ENCODE measurements at regions not wholly inside any gene's neighbourhood (a gene's known extent, or its start where the extent isn't known, plus 50 kb on each side); places are given as distances from the start of the nearest gene placed in this dataset.

- no peak for DNase-seq
Measured at GRCh38 chr3:459311-459670, 262.7 kb downstream of the CHL1 start.

GRCh38 chr3:461006-461405, 264.4 kb downstream of the CHL1 start:
- DNase-seq = no peak

GRCh38 chr3:462851-463250, 266.3 kb downstream of the CHL1 start:
- no peak for DNase-seq

GRCh38 chr3:463252-464192, 267.0 kb downstream of the CHL1 start:
- DNase-seq = no peak

- no peak for DNase-seq
Measured at GRCh38 chr3:464255-464654, 267.7 kb downstream of the CHL1 start.

- DNase-seq = no peak
Measured at GRCh38 chr3:468172-468571, 271.6 kb downstream of the CHL1 start.

GRCh38 chr3:473033-473800, 276.7 kb downstream of the CHL1 start:
- DNase-seq = no peak

- DNase-seq = no peak
Measured at GRCh38 chr3:474828-475227, 278.3 kb downstream of the CHL1 start.

- DNase-seq = no peak
Measured at GRCh38 chr3:480070-480469, 283.5 kb downstream of the CHL1 start.

GRCh38 chr3:481111-481510, 284.5 kb downstream of the CHL1 start:
- no peak for DNase-seq

- DNase-seq = no peak
Measured at GRCh38 chr3:481680-482079, 285.1 kb downstream of the CHL1 start.

- no peak for DNase-seq
Measured at GRCh38 chr3:482479-482878, 285.9 kb downstream of the CHL1 start.

- no peak for DNase-seq
Measured at GRCh38 chr3:484341-484740, 287.8 kb downstream of the CHL1 start.

GRCh38 chr3:487614-488013, 291.1 kb downstream of the CHL1 start:
- no peak for DNase-seq

GRCh38 chr3:492586-493316, 296.2 kb downstream of the CHL1 start:
- no peak for DNase-seq

GRCh38 chr3:494190-494589, 297.6 kb downstream of the CHL1 start:
- DNase-seq = no peak

GRCh38 chr3:498487-498886, 301.9 kb downstream of the CHL1 start:
- no peak for DNase-seq

GRCh38 chr3:499001-499761, 302.6 kb downstream of the CHL1 start:
- no peak for DNase-seq

GRCh38 chr3:502486-502885, 305.9 kb downstream of the CHL1 start:
- DNase-seq = no peak

- DNase-seq = no peak
Measured at GRCh38 chr3:513301-513700, 316.7 kb downstream of the CHL1 start.

GRCh38 chr3:514192-514591, 317.6 kb downstream of the CHL1 start:
- no peak for DNase-seq

- DNase-seq = no peak
Measured at GRCh38 chr3:519026-519425, 322.5 kb downstream of the CHL1 start.

GRCh38 chr3:522888-523287, 326.3 kb downstream of the CHL1 start:
- DNase-seq = no peak
